BLaER1 (cell line): ENCODE measurements at regions not wholly inside any gene's neighbourhood (a gene's known extent, or its start where the extent isn't known, plus 50 kb on each side); places are given as distances from the start of the nearest gene placed in this dataset.

Experiments
- H3K27ac ChIP-seq: shearing (Covaris generic); formaldehyde crosslinking; 2 replicates; pipeline ENCODE4 v1.8.1; 2022
- H3K27me3 ChIP-seq: shearing (Covaris generic); formaldehyde crosslinking; 2 replicates; pipeline ENCODE4 v1.8.1; 2022
- H3K36me3 ChIP-seq: shearing (Covaris generic); formaldehyde crosslinking; 2 replicates; pipeline ENCODE4 v1.8.1; 2022
- H3K4me1 ChIP-seq: shearing (Covaris generic); formaldehyde crosslinking; 2 replicates; pipeline ENCODE4 v1.8.1; 2022
- H3K4me2 ChIP-seq: shearing (Covaris generic); formaldehyde crosslinking; 2 replicates; pipeline ENCODE4 v1.8.1; 2022
- H3K4me3 ChIP-seq: shearing (Covaris generic); formaldehyde crosslinking; 2 replicates; pipeline ENCODE4 v1.8.1; 2022
- H3K9ac ChIP-seq: shearing (Covaris generic); formaldehyde crosslinking; 2 replicates; pipeline ENCODE4 v1.8.1; 2022
- H3K9me3 ChIP-seq: shearing (Covaris generic); formaldehyde crosslinking; 2 replicates; pipeline ENCODE4 v1.8.1; 2022
- H4K20me1 ChIP-seq: shearing (Covaris generic); formaldehyde crosslinking; 2 replicates; pipeline ENCODE4 v1.8.1; 2022
- Cebpa-rat ChIP-seq: shearing (Covaris generic); IDR thresholded peaks from 2 replicates; pipeline ENCODE4 v1.8.1; 2022

DNA sequence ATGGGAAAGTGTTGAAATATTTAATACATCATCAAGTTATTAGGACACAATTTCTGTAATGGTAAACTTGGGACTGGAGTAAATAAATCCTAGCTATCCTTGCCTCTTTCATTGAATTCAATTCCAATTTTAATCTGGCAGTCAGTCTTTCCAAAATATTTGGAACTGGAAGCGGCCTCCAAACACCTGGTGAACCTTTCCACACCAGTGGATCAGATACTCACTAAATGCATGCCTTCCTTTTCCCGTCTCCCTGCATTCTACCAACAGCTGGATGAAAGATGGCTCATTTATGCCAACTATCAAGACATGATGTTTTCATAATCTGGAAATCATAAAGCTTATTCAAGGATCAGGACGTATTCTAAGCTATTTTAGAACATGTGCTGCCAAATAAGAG lies 488.2 kb upstream of the SPHKAP start:
- no peak overlapping the region for H3K9ac ChIP-seq
- H3K27ac ChIP-seq: no peak overlapping the region
- H3K9me3 ChIP-seq: no peaks in the 10 kb centered on the region
- H3K4me2 ChIP-seq: no peak overlapping the region
- no peaks in the 10 kb centered on the region for H3K27me3 ChIP-seq
- no peaks in the 10 kb centered on the region for H3K36me3 ChIP-seq
- no peaks in the 10 kb centered on the region for H4K20me1 ChIP-seq
- H3K4me3 ChIP-seq: no peak overlapping the region
- H3K4me1 ChIP-seq: no peaks in the 10 kb centered on the region
- TF ChIP-seq Cebpa-rat: no peak

DNA sequence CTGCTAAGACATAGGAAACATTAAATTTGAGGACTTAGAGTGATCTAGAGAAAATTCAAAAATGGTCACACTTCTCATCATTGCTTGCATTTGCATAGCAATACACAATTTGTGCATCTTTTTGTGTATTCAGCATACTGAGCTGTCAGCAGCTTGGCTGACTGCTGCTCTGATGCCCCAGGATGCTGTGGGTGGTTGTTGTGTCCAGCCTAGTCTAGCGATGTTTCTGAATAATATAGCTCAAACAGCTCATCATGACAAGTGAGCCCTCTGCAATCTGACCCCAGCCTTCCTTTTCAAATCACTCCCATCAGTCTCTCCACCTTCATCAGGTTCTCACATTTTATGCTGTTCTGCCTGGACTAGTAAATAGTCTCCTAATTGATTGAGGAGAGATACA lies 483.7 kb upstream of the SPHKAP start:
- TF ChIP-seq Cebpa-rat: no peak
- no peak overlapping the region for H3K4me2 ChIP-seq
- H3K9ac ChIP-seq: no peak overlapping the region
- H4K20me1 ChIP-seq: no peaks in the 10 kb centered on the region
- no peaks in the 10 kb centered on the region for H3K27me3 ChIP-seq
- H3K36me3 ChIP-seq: no peaks in the 10 kb centered on the region
- H3K27ac ChIP-seq: no peak overlapping the region
- H3K4me3 ChIP-seq: no peak overlapping the region
- H3K9me3 ChIP-seq: no peaks in the 10 kb centered on the region
- H3K4me1 ChIP-seq: no peaks in the 10 kb centered on the region

DNA sequence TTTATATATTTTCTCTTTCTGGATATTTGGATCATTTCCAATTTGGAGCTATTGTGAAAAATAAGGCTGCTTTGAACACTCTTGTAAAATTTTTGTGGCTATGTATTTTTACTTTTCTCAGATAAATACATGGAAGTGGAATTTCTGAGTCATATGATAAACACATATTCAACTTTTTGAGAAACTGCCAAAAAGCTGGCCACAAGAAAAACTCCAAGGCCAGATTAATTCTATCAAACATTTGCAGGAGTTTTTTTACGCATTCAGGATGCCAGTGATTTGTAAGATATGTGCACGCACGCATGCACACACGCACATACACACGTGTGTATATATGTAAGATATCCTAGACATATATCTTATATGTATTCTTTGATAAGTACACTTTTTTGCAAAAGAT lies 477.5 kb upstream of the SPHKAP start:
- Histone ChIP-seq H3K27me3 (no peaks in the 10 kb centered on the region), H3K4me1 (no peaks in the 10 kb centered on the region), H3K9ac (no peak overlapping the region), H3K9me3 (no peaks in the 10 kb centered on the region), H4K20me1 (no peaks in the 10 kb centered on the region), H3K36me3 (no peaks in the 10 kb centered on the region), H3K27ac (no peak overlapping the region), H3K4me3 (no peak overlapping the region), H3K4me2 (no peak overlapping the region)
- TF ChIP-seq Cebpa-rat: no peak

DNA sequence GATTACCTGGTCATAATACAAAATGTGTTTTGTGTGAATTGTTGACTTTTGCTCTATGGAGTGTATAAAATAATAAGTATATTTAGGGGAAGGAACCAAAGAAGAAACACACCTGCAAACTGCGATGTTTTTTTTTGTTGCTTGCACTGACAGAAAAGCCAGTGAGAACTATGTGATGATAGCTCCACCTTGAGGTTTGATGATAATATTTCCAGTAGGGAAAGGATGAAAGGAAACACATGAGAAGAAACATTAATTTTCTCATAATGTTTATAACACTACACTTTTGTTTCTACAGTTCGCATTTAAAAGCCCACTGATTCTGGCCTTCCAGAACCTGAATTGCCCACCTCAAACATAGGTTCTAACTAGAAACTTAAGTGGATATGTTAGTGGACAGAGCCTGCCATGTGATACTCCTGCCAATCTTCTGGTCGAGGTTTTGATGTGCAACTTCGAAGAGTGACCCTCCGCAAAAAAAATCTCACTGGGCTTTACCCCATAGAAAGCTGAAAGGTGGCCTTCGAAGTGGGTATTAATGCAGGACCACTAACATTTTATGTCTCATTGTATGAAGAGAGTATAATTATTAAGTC lies 476.4 kb upstream of the SPHKAP start:
- Histone ChIP-seq H3K36me3 (no peaks in the 10 kb centered on the region), H3K27me3 (no peaks in the 10 kb centered on the region), H4K20me1 (no peaks in the 10 kb centered on the region), H3K4me2 (no peak overlapping the region), H3K4me3 (no peak overlapping the region), H3K27ac (no peak overlapping the region), H3K4me1 (no peaks in the 10 kb centered on the region), H3K9me3 (no peaks in the 10 kb centered on the region), H3K9ac (no peak overlapping the region)
- no peak for TF ChIP-seq Cebpa-rat

DNA sequence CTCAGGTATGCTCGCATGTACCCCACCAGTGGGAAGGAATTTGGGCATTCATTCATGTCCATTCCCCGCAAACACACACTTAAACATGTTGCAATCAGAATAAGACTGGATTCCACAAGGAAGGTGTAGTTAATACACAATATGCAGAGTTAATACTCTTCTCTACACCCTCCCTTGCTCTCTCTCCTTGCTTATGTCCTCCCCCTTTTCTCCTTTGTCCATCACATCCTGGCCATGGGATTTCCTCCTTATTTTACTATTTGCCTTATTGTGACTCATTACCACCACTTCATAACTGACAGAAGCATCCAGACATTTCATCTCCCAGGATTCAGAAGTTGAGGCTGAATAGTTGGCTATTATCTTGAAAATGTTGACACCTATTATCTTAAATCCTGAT lies 473.8 kb upstream of the SPHKAP start:
- Histone ChIP-seq H3K27me3 (no peaks in the 10 kb centered on the region), H3K9me3 (no peaks in the 10 kb centered on the region), H4K20me1 (no peaks in the 10 kb centered on the region), H3K9ac (no peak overlapping the region), H3K4me2 (no peak overlapping the region), H3K36me3 (no peaks in the 10 kb centered on the region), H3K27ac (no peak overlapping the region), H3K4me1 (no peaks in the 10 kb centered on the region), H3K4me3 (no peak overlapping the region)
- no peak for TF ChIP-seq Cebpa-rat

DNA sequence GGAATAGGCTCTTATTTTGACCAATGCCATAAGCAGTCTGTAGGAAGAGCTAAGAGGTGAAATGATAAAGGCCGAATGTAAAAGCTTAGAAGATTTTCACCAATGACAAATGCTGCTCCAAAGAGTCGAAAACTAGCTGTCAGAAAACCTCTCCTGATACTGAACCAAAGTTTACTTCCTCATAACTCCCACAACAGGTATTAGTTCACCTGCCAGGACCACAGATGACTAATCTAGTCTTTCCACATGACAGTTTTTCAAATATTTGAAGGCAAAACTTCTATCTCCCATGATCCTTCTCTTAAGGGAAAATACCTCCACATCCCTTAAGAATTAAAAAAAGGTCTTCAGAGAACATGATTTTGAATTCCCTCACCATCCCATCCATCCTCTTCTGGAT lies 473.2 kb upstream of the SPHKAP start:
- no peaks in the 10 kb centered on the region for H4K20me1 ChIP-seq
- no peaks in the 10 kb centered on the region for H3K27me3 ChIP-seq
- no peak overlapping the region for H3K4me2 ChIP-seq
- H3K4me3 ChIP-seq: no peak overlapping the region
- no peak overlapping the region for H3K27ac ChIP-seq
- H3K9ac ChIP-seq: no peak overlapping the region
- H3K4me1 ChIP-seq: no peaks in the 10 kb centered on the region
- no peak for TF ChIP-seq Cebpa-rat
- H3K36me3 ChIP-seq: no peaks in the 10 kb centered on the region
- no peaks in the 10 kb centered on the region for H3K9me3 ChIP-seq

DNA sequence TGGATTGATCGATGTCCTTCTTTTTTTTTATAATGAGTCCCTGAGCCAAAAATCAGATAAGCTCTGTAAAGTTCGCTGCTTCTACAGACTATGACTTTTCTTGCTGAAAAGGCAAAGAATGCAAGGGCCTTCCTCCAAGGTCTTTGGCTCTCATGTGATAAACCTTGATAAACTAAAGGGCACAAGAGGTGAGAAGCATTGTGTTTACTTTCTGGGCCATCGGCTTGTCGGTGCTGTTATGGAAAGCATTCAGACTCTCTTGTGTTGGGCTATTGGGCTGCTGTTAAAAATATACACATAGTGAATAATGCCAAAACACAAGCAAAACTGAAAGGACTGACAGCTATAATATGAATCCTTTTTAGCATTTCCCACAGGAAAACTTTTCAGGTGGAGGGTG lies 472.4 kb upstream of the SPHKAP start:
- no peaks in the 10 kb centered on the region for H3K9me3 ChIP-seq
- no peak overlapping the region for H3K27ac ChIP-seq
- no peaks in the 10 kb centered on the region for H3K4me1 ChIP-seq
- no peak overlapping the region for H3K4me2 ChIP-seq
- no peaks in the 10 kb centered on the region for H4K20me1 ChIP-seq
- H3K9ac ChIP-seq: no peak overlapping the region
- no peaks in the 10 kb centered on the region for H3K27me3 ChIP-seq
- TF ChIP-seq Cebpa-rat: no peak
- H3K4me3 ChIP-seq: no peak overlapping the region
- no peaks in the 10 kb centered on the region for H3K36me3 ChIP-seq

DNA sequence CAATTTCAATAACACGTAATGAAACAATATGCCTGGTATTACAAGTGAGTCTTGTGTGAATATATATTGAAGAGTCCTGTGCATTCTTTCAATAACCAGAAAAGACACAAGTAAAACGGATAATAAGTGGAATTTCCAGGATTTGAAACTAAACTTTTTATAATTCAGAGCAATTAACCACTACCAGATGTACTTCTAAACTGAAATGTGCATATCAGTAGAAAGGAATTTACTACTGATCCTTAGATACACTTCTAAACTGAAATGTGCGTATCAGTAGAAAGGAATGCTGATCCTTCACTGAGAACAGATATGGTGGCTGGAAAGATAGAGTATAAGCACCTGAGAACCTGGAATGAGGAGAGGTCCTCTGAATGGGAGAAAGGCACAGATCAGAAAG lies 470.9 kb upstream of the SPHKAP start:
- Histone ChIP-seq H3K27me3 (no peaks in the 10 kb centered on the region), H3K4me1 (no peaks in the 10 kb centered on the region), H4K20me1 (no peaks in the 10 kb centered on the region), H3K4me2 (no peak overlapping the region), H3K4me3 (no peak overlapping the region), H3K36me3 (no peaks in the 10 kb centered on the region), H3K9me3 (no peaks in the 10 kb centered on the region), H3K9ac (no peak overlapping the region), H3K27ac (no peak overlapping the region)
- no peak for TF ChIP-seq Cebpa-rat

DNA sequence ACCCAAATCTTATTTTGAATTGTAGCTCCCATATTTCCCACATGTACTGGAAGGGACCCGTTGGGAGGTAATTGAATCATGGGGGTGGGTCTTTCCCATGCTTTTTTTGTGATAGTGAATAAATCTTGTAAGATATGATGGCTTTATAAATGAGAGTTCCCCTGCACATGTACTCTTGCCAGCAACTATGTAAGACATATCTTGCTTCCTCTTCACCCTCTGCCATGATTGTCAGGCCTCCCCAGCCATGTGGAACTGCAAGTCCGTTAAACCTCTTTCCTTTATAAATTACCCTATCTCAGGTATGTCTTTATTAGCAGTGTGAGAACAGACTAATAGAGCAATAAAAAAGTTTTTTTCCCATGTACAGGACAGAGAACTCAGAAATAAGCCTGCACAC lies 468.4 kb upstream of the SPHKAP start:
- TF ChIP-seq Cebpa-rat: no peak
- Histone ChIP-seq H3K4me2 (no peak overlapping the region), H3K36me3 (no peaks in the 10 kb centered on the region), H3K27me3 (no peaks in the 10 kb centered on the region), H4K20me1 (no peaks in the 10 kb centered on the region), H3K27ac (no peak overlapping the region), H3K9me3 (no peaks in the 10 kb centered on the region), H3K4me1 (no peaks in the 10 kb centered on the region), H3K4me3 (no peak overlapping the region), H3K9ac (no peak overlapping the region)

DNA sequence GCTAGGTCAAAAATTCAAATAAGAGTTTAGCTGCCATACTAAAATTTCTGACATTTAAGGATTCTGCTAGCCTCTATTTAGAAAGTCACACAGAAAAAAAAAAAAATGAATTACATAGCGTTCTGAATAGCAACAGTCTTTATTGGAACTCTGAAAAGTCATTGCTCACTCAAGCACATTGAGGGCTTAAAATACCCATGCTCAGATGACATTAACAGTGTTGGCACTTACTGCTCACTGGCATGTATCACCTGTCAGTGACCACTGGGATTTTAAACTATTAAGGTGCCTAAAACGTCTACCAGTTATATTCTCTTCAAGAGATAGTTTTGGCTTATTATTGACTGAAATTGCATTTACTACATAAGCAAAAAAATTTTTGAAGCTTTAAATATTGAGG lies 468.0 kb upstream of the SPHKAP start:
- Histone ChIP-seq H3K4me2 (no peak overlapping the region), H4K20me1 (no peaks in the 10 kb centered on the region), H3K4me3 (no peak overlapping the region), H3K27me3 (no peaks in the 10 kb centered on the region), H3K36me3 (no peaks in the 10 kb centered on the region), H3K9ac (no peak overlapping the region), H3K27ac (no peak overlapping the region), H3K4me1 (no peaks in the 10 kb centered on the region), H3K9me3 (no peaks in the 10 kb centered on the region)
- TF ChIP-seq Cebpa-rat: no peak

DNA sequence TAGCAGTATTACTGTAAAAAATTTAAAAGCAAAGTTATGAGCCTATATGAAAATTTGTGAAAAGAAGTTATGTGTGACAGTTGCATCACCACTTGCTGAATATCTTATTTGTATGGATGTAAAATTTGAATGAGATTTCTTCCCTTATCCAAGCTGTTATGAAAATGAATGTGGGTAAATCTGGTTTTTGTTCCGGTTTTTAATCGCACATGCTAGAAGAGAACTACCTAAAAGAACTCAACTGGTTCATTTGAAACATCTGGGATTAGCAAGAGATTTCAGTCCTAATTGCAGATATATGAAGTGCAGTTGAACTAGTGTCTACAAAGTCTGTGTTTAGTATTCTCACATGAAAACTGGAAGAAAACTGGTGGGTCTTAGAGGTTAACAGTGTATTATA lies 467.1 kb upstream of the SPHKAP start:
- Histone ChIP-seq H3K9ac (no peak overlapping the region), H3K4me1 (no peaks in the 10 kb centered on the region), H3K27ac (no peak overlapping the region), H3K4me3 (no peak overlapping the region), H3K4me2 (no peak overlapping the region), H4K20me1 (no peaks in the 10 kb centered on the region), H3K36me3 (no peaks in the 10 kb centered on the region), H3K9me3 (no peaks in the 10 kb centered on the region), H3K27me3 (no peaks in the 10 kb centered on the region)
- TF ChIP-seq Cebpa-rat: no peak
